CD4-positive, alpha-beta T cell treated with Interferon gamma for 1 hour (primary cell): ENCODE measurements at regions not wholly inside any gene's neighbourhood (a gene's known extent, or its start where the extent isn't known, plus 50 kb on each side); places are given as distances from the start of the nearest gene placed in this dataset.

Experiments
- DNase-seq: peaks from one replicate; pipeline ENCODE4 v3.0.0-alpha.2; 2020

DNA sequence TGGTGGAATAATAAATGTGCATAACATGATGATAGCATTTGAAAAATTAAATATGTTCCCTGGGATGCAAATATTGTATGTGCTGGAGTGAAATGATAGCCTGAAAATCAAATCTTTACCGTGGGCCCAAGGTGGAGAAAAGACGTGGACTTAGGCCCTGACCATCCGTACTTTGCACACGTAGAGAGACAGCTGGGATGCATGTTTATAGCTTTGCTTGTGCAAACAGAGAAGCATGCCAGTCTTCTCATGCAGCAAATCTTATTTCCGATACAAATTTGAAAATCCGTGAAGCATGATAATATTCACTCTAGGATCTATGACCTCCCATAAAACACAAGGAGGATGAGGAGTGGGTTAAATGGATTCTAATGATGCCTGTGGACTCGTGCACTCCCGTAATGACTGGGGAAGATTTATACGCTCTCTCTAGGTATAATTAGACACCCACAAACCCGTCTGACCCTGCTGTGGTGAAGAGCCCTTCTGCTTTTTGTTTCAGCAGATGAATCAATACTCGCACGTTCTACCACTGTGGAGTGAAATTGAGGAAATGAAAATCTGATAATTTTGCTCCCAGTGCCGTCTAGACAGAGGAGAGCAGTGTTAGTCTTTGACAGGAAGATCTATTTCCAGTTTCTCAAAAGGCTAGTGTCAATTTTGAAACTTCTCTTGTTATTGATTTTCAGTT lies 810.3 kb upstream of the SALL3 start:
- DNase-seq, result no peak

- no peak for DNase-seq
Measured at GRCh38 chr18:78171954-78172353, 807.7 kb upstream of the SALL3 start.

DNA sequence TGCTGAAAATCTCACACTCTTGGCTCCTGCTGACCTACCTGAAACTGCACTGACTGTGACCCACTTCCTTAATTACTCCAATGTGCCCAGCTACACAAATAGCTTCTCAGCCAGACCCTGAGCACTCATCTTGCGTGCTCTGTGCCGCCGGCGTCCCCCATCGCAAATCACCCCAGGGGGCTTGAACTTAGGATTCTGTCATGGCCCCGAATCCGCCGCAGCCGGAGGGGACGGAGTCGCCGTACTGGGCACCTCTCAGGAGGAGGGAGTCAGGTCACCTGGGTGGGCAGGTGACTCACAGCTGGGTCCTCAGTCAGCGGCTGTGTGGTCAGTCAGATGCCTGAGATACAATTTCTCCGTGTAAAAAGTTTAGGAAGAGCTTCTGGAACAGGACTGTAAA lies 804.9 kb upstream of the SALL3 start:
- DNase-seq, result no peak

GRCh38 chr18:78178812-78179211 lies 800.8 kb upstream of the SALL3 start:
- DNase-seq, result no peak

DNA sequence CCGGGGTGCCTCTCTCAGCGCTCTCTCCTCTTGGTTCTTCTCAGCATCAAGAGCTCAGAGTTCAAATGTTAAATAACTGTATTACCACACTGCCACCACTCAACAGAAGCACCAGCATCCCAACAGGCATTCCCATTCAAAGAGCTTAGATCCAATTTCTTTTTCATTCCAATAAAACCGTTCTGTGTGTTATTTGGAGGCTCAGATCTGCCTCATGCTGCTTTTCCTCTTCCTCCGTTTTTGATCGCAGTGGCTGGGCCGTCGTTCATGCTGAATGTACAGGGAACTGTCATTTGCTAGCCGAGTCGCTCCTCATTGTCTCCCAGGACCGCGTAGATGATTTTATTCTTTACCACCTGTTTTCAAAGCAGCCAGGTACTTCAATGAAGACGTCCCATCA lies 798.9 kb upstream of the SALL3 start:
- no peak for DNase-seq

GRCh38 chr18:78183815-78184214 lies 795.8 kb upstream of the SALL3 start:
- DNase-seq, result no peak

DNA sequence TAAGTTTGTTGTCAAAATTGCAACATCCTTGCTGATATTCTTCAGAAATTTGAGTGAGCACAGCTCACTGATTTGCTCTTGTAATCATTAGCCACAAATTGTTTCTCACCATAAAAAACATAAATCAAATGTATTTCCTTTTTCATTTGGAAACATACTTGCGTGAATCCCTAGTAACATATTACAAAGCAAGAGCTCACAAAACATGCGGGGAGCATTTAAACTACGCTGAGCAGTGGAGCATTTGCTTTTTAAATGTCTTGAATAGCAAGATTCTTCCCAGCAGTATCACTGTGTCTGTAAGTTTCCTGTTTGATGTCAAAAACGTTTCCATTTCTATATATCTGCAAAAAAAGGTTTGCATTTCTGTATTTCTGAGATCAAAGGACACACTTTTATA lies 788.3 kb upstream of the SALL3 start:
- no peak for DNase-seq

GRCh38 chr18:78192054-78192453 lies 787.6 kb upstream of the SALL3 start:
- DNase-seq, result no peak

DNA sequence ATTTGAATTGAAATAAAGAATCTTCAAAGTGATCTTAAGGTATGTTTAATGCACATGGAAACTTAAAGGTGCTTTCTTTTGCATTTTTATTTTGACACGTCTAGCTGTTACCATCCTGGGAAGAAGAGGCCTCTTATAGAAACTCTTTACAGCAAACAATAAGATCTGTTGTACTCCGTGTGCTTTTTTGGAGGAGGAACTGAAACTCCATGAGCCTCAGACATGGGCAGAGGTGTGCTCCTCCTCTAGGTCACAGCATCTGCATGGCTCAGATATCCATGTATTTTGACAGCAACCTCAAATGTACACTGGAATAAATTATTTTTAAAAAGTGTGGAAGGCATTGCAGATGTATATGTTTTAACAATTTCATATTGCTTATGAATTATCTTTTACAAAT lies 783.3 kb upstream of the SALL3 start:
- DNase-seq, result no peak

GRCh38 chr18:78199002-78199401 lies 780.6 kb upstream of the SALL3 start:
- DNase-seq, result no peak

DNA sequence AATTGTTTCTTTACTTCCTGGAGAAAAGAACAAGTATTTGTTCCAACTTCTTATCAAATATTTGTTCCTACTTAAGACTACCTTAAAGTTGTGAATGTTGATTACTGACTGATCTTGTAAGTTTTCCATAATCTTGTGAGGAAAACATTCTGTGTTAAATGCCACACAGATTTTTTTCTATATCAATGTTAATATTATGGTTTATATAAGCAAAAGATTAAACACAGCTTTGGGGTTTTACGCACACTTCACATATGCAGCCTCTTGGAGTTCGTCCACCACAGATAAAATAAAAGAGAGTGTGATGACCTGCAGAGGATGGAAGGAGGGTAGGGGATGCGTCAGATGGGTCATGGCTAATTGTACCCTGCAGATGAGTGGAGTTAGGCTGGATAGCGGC lies 780.0 kb upstream of the SALL3 start:
- DNase-seq, result no peak

DNA sequence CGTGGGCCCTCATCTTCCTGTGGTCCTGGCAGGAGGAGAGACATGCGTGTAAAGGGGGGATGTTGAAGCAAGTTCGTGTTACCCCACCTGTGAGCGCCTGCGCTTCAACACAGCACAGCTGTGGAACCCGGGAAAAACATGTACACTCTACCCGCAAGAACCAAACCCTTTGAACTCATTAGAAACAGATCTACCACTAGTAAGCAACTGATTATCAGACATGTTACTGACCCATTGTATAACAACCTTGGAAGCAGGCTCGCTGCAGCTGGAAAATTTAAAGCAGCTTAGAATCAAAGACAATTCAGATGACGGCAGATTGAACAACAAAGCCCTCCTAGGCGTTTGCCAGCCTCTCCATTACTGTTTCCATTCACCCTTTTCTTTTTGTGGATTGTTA lies 771.7 kb upstream of the SALL3 start:
- DNase-seq, result no peak

- DNase-seq, result no peak
Measured at GRCh38 chr18:78208461-78208860, 771.2 kb upstream of the SALL3 start.

GRCh38 chr18:78213361-78213994 lies 766.1 kb upstream of the SALL3 start:
- DNase-seq, result no peak

DNA sequence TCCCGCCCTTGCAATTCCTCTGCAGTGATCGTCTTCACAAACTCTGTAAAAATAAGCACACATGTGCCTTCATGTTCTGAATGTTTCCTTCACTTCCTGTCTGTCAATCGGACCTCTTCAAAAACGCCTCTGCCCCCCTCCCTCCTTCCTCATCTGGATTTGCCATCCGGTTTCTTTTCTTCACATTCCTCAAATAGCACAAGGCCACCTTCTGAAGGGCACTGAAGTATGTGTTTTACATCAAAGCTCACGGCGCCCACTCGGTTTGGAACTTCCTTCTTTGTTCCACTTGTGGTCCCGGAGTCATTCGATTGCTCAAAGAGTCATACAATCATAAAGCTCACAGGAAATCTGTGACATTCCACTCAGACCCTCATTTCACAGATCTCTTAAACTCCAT lies 758.1 kb upstream of the SALL3 start:
- no peak for DNase-seq

DNA sequence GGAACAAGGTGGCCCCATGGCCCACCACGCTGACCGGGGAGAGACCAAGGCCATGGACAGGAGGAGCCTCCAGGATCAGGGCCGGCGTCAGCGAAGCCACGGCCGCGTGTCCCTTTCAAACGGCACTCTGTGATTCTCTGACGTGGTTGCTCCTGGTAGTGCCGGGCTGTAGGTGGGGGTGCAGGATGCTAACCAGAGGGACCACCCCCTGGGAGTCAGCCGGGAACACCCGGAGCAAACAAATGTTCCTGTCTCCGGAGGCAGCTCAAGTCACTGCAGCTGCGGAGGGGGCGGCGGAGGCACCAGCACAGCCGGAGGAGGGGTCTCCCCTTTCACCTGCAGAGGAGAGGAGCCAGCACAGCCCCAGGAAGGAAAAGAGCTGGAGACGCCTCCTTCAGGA lies 750.6 kb upstream of the SALL3 start:
- no peak for DNase-seq

DNA sequence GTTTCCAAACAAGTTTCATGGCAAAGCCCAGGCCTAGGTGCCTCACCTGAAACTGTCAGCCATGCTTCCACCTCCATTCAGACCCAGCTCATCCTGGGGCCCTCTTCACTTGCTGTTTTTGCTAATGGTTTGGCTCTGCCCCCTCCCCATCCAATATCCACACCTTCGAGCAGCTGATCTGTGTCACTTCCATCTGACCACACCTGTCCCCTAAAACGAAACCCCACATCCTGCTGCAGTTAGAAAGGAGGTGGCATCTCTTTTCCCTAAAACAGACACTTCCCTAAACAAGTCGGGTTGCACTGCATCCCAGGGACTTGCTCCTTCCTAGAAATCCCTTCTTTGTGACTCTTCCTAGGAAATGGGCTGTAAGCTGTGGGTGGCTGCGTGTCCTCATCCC lies 748.7 kb upstream of the SALL3 start:
- DNase-seq, result no peak

- DNase-seq, result no peak
Measured at GRCh38 chr18:78232196-78232595, 747.4 kb upstream of the SALL3 start.

- no peak for DNase-seq
Measured at GRCh38 chr18:78237864-78238263, 741.8 kb upstream of the SALL3 start.

DNA sequence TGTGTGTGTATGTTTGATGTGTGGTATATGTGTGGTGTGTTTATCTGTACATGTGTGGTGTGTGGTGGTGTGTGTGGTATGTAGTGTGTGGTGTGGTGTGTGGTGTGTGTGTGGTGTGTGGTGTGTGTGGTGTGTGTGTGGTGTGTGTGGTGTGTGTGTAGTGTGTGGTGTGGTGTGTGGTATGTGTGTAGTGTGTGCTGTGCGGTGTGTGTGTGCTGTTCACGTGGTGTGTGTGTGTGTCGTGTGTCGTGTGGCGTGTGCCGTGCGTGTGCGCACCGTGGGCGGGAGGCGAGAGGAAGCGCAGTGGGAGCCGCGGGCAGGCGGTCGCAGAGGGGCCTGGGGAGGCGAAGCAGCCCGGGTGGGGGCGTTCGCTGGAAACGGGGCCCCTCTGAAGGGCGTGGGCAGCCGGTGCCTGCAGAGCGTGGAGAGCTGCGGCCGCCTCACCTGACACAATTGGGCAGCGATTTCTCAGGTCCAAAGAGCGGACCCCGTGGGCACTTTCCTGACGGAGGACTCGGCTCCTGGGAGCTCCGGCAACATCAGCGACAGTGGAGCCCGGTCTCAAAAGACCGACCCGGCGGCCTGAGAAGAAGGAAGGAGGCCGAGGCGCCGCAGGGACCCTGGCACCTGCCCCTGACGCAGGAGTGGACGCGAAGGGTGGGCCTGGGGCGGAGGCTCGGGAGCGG lies 741.1 kb upstream of the SALL3 start:
- no peak for DNase-seq

GRCh38 chr18:78239090-78239457 lies 740.5 kb upstream of the SALL3 start:
- DNase-seq, result no peak

- DNase-seq, result no peak
Measured at GRCh38 chr18:78240101-78240500, 739.5 kb upstream of the SALL3 start.

GRCh38 chr18:78240627-78241252 lies 738.9 kb upstream of the SALL3 start:
- no peak for DNase-seq
